HG03469 (cell line): ENCODE measurements at regions not wholly inside any gene's neighbourhood (a gene's known extent, or its start where the extent isn't known, plus 50 kb on each side); places are given as distances from the start of the nearest gene placed in this dataset.

Experiments
- ATAC-seq: cut with Tn5 transposase; IDR thresholded peaks from one replicate; pipeline ENCODE4 v1.9.1; 2021; ENCODE audit warnings: mild to moderate bottlenecking, moderate library complexity, moderate number of reproducible peaks; ENCODE audit not compliant: unreplicated experiment

DNA sequence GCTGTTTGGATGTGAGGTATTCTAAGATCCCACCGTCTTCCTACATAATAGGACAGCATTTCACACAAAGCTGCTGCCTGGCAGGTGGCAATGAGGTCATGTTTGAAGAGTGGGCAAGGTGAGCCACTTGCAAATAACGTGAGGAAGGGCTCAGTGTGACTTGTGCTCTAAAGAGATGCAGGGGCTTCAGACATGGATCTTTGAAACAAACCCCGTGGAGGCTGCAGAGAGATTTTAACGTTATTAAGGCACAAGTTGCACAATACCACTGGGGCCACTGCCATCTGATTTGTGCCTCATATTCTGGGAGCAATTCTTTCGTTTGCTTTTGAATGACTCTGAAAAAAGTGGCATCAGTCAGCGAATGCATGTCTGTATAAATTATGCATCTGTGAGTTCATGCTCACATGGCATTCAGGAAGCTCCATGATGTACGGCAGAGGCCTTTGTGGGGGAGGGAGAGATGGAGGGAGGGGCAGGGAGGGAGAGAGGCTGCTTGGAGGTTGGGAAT lies 362.0 kb downstream of the SOX11 start:
- no peak for ATAC-seq

DNA sequence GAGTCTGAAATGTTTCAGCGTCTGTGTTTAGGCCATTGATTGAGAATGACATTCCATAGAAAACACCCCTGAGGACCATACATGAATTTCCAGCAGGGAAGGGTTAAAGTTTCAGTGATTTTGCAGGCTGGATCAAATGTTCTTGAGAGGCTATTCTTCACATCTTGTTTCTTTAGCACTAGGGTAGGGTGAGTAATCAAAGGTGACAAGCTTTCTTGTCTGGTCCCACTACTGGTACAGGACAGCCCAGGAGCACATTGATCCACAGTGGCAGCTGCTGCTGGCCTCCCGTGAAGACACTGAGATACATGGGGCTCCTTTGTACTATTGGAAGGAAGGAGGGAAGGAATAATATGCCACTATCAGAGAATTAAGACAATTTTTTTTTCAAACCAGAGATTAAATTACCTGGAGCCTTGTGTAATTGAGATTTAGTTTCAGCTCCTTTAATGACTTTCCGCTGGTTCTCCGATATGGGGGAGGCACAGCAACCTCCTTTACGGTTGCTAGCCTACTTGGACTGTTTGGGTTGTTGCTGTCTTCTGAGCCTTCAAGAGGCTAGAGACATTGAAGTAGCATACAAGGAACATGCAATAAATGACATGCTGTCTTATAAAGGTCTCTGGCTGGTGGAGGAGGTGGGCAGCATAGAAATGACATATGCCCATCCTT lies 368.9 kb downstream of the SOX11 start:
- no peak for ATAC-seq

GRCh38 chr2:6064757-6065156 lies 372.6 kb downstream of the SOX11 start:
- no peak for ATAC-seq

DNA sequence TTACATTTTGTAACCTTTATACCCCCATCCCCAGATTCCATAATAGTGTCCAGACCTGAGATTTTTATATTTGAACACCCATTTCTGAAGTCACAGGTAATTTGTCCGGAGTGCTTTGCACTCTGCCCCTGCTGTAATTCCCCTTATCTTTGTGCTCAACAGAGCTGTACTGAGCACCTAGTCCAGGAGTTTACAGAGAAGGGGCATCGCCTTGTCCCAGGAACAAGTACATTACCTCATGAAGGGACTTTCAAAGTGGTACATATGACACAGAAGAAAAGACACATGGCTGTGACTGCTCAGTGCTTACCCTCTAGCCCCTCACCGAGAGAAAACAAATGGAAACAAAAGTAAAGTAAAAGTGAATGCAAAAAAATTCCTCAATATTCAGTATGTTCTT lies 373.5 kb downstream of the SOX11 start:
- ATAC-seq = no peak

DNA sequence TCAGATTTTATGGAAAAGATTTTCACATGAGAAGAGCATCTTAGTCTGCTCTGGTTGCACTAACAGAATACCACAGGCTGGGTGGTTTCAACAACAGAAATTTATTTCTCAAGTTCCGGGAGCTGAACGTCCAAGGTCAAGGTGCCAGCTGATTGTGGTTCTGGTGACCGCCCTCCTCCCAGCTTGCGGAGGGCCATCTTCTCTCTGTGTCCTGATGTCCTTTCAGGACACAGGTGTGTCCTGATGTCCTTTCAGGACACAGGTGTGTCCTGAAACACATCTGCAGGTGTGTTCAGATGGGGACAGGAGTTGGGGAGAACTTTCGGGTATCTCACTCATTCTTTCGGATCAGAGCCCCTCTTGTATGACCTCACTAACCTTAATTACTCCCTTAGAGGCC lies 374.9 kb downstream of the SOX11 start:
- no peak for ATAC-seq

DNA sequence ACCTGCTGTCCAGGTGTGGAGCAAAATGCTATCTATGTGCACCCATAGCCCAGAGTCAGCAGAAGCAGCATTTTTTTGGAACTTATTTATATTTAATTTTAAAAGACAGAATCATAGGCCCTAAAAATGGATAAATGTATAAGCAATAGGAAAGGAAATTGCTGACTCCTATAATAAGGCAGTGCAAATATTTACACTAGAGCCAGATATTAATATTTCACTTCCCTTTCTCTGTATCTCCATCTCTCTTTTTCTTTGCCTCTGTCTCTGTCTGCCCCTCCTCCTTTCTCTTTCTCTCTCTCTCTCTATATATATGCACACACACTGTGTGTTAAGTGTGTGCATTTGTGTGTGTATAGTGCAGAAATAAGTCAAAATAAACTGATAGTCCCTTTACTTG lies 375.6 kb downstream of the SOX11 start:
- no peak for ATAC-seq

DNA sequence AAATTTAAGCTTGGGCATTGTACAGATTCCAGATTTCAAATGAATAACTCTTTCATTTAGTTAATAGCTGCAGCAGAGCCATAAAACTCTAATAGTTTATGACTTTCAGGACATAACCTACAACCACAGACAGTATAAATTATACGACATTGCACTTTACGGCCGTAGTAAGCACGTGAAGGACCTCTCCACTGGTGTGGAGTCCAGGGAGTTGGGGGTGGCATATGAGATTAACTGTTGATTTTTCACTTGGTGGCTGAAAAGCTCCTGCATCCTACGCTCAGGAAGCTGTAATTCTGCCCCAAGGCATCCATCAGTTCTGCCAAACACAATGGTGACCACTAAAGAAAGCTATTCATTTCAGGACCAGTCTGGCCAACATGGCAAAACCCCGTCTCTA lies 376.2 kb downstream of the SOX11 start:
- ATAC-seq = no peak

DNA sequence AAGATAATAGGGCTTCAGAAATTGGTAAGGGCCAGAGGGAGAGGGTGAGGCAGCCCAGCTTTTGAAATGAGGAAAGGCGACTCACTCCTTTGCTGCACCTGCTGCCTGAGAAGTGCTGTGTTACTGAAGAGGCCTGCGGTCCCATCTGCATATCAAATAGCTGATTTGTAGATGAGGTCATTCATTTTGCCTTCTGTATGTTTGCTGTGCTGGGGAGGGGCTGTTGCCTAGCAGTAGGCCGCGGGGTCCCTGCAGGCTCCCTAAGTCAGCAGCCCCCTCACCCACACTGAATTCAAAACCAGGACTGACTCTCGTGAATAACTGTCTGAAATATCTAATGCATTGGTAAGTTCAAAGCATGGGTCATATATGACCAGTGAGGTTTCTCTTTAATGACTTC lies 377.2 kb downstream of the SOX11 start:
- no peak for ATAC-seq

DNA sequence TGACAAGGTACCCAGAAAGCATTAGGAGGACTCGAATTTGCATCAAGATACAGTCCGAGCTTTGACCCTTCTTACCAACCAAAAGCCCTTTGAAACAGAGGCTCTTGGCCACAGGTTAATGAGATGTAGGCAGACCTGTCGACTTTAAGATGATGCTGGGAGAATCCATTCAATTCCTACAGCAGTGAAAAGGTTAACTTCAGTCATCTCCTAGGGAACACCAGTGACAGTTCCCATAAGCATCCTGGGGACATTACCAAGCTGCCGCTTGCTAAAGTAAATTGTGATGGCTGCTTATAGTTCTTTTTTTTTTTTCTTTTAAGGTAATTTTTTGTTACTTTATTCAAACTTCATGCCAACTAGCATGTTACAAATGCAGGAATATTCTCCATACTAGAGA lies 379.3 kb downstream of the SOX11 start:
- no peak for ATAC-seq

- no peak for ATAC-seq
These were observed 380.1 kb downstream of the SOX11 start for GRCh38 chr2:6072276-6072675.

GRCh38 chr2:6072768-6073167 lies 380.6 kb downstream of the SOX11 start:
- ATAC-seq = no peak

GRCh38 chr2:6073191-6074088 lies 381.3 kb downstream of the SOX11 start:
- ATAC-seq = no peak

DNA sequence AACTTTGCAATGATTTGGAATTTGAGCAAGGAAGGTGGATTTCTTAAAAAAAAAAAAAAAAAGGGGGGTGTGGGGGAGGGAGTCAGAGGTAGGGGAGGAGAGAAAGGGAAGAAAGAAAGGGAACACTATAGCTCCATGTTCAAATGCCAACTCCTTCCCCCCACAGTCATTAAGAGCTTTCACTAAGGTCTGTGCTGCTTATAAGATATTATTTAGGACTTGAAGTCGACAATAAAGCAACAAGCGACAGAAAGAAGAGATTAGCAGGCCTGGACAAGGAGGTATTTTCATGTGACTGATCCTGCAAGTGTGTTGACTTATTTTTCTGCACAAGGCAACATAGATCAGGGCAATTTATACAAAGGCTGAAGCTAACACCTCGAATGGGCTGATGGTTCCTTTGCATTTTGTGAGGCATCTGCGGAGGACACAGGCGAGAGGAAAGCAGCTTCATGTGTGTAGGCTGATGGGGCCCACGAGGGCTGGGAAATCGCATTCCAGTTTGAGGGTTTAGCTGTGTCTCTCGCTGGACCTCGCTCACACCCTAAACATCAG lies 382.0 kb downstream of the SOX11 start:
- ATAC-seq = no peak

GRCh38 chr2:6077585-6077984 lies 385.4 kb downstream of the SOX11 start:
- ATAC-seq = no peak

- no peak for ATAC-seq
These were observed 386.2 kb downstream of the SOX11 start for GRCh38 chr2:6078414-6078813.

DNA sequence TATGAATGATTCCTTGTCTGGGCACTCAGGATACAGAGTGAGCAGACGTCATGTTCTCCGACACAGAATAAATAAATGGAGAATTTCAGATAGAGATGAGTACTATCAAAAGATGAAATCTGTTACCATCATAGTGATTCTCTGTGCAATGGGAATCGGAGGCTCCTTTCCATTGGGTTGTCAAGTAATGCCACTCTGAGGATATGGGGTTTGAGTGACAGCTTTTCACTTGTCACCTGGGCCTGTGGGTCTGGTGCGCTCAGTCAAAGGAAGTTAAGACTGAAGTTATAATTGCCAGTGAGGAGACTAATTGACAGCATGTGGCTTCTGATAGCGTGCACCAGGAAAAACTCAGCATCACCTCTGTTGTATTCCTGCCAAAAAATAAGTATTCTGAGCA lies 387.2 kb downstream of the SOX11 start:
- ATAC-seq = no peak

GRCh38 chr2:6080932-6081753 lies 389.0 kb downstream of the SOX11 start:
- no peak for ATAC-seq

DNA sequence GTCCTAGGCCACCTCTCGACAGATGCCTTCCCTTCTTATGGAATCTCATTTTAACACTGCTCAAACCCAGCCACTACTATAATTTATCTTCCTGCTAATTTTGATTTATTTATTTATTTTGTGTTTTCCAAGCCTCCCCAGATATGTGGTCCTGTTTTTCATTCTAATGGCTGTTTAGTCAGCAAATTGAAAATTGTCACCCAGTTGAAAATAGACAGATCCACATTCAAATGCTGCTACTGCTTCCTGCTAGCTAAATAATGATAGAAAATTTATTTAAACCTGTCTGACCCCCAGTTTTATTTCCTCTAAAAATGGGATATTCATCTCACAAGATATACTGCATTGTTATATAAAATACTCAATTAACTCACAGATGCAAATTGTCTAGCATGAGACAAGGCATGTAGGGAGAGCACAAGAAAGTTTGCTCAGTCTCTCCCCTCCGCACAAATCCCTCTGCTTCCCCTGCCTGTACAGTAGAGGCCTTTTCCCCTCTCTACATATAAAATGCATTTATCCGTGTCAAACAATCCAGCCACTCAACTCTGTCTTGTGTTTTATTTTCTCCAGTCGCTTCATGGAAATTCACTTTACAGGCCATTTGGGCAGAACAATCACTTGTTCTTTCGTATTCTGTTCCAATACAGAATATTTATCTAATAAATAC lies 389.9 kb downstream of the SOX11 start:
- no peak for ATAC-seq

- ATAC-seq = no peak
These were observed 390.4 kb downstream of the SOX11 start for GRCh38 chr2:6082625-6083018.

DNA sequence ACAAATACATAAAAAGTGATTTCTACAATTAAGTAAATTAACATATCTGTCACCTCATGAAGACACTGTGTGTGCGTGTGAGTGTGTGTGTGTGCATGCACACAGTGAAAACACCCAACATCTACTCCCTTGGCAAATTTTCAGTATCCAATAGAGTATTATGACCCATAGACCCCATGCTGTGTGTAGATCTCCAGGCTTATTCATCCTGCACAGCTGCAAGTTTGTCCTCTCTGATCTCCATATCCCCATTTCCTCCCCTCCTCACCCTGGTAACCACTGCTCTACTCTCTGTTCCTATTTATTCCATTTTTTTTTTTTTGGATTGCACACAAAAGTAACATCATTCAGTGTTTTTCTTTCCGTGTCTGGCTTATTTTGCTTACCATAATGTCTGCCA lies 391.0 kb downstream of the SOX11 start:
- no peak for ATAC-seq
